GM13977 (cell line): ENCODE measurements at regions not wholly inside any gene's neighbourhood (a gene's known extent, or its start where the extent isn't known, plus 50 kb on each side); places are given as distances from the start of the nearest gene placed in this dataset.

ENCODE experiments used
- DNase-seq: peaks from one replicate; pipeline ENCODE4 v3.0.0; 2012; ENCODE audit warnings: low spot score
- in situ Hi-C: fragments of 300-500 bp; cut with MboI; formaldehyde crosslinking; loops from one replicate; pipeline ENCODE4 v1.12.0; 2022; ENCODE audit warnings: low sequenced_read_pairs, low pct_unique_long_range_greater_than_20kb, mixed read lengths, inconsistent platforms; ENCODE audit not compliant: unreplicated experiment
- TF ChIP-seq, protein P1 (sequence below): IDR thresholded peaks from 2 replicates; pipeline ENCODE4 v1.5.1; 2012; ENCODE audit warnings: mild to moderate bottlenecking, control low read depth; ENCODE audit not compliant: insufficient read depth; ENCODE audit errors: extremely low read depth, missing control alignments

GRCh38 chr21:23684431-23684830 lies 1922.8 kb downstream of the MRPL39 start:
- TF ChIP-seq, protein P1, sequence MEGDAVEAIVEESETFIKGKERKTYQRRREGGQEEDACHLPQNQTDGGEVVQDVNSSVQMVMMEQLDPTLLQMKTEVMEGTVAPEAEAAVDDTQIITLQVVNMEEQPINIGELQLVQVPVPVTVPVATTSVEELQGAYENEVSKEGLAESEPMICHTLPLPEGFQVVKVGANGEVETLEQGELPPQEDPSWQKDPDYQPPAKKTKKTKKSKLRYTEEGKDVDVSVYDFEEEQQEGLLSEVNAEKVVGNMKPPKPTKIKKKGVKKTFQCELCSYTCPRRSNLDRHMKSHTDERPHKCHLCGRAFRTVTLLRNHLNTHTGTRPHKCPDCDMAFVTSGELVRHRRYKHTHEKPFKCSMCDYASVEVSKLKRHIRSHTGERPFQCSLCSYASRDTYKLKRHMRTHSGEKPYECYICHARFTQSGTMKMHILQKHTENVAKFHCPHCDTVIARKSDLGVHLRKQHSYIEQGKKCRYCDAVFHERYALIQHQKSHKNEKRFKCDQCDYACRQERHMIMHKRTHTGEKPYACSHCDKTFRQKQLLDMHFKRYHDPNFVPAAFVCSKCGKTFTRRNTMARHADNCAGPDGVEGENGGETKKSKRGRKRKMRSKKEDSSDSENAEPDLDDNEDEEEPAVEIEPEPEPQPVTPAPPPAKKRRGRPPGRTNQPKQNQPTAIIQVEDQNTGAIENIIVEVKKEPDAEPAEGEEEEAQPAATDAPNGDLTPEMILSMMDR, result no peak
- no peak for DNase-seq
- in situ Hi-C loops, result no loop called here

DNA sequence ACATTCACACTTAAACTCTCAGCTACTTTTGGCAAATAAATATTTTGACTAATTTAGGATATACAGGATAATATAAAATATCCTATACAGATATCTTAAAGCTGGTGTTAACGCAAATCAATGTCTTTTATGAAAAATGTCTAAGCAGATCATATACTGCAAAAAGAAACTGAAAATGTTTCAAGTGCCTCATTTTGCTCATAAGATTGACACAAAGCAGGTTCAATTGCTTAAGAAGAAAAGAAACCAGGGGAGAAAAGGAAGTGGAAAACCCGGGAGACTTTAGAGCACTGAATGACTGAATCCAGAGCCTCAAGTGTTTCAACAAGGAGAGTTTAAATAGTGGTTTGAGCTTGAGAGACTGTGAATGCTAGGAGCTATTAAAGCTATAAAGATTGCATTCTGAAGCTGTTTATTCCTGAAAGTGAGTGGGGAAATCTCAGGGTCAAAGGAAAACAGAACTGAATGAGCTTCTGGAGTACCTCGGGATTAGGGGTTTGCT lies 1943.0 kb downstream of the MRPL39 start:
- in situ Hi-C loops, result no loop called here
- DNase-seq, result no peak
- TF ChIP-seq, protein P1, result no peak

- TF ChIP-seq, protein P1, result no peak
- in situ Hi-C loops, result no loop called here
- no peak for DNase-seq
These were observed 1946.7 kb downstream of the MRPL39 start for GRCh38 chr21:23660560-23660959.

- no peak for DNase-seq
- in situ Hi-C loops, result no loop called here
- TF ChIP-seq, protein P1, result no peak
These were observed 1962.5 kb downstream of the MRPL39 start for GRCh38 chr21:23644768-23645167.

- in situ Hi-C loops, result no loop called here
These were observed 1967.6 kb downstream of the MRPL39 start for GRCh38 chr21:23639721-23640120.

GRCh38 chr21:23638131-23638695 lies 1969.1 kb downstream of the MRPL39 start:
- TF ChIP-seq, protein P1, result no peak
- DNase-seq, result no peak
- in situ Hi-C loops, result no loop called here

More at GRCh38 chr21:23639721-23640120, 1967.6 kb downstream of the MRPL39 start:
- TF ChIP-seq, protein P1, result no peak
- DNase-seq, result no peak
